ENCODE measurements at regions not wholly inside any gene's neighbourhood (a gene's known extent, or its start where the extent isn't known, plus 50 kb on each side); places are given as distances from the start of the nearest gene placed in this dataset.

DNA sequence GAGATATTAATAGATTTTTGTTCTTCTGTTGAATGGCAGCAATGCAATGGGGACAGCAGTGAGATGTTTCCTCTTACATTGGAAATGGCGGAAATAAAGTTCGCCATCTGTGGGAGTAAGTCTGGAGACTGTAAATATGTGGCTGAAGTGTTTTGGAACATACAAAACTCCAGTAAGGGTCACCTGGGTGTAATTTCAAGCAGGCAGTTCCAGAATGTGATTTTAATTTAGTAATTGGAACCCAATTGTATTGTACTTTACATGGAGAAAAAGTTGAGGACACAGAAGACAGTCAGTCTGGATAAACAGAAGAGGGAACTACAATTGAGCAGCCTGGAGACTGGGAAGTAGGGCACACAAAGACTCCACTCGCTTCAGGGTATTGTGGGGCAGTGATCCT is 108.6 kb downstream of the NTMT2 start:
- TF ChIP-seq EZH2 (IDR thresholded peaks at IDR 0.05) (no peak), EZH2phosphoT487 (IDR thresholded peaks at IDR 0.05) (no peak)
- TF ChIP-seq, protein P1, sequence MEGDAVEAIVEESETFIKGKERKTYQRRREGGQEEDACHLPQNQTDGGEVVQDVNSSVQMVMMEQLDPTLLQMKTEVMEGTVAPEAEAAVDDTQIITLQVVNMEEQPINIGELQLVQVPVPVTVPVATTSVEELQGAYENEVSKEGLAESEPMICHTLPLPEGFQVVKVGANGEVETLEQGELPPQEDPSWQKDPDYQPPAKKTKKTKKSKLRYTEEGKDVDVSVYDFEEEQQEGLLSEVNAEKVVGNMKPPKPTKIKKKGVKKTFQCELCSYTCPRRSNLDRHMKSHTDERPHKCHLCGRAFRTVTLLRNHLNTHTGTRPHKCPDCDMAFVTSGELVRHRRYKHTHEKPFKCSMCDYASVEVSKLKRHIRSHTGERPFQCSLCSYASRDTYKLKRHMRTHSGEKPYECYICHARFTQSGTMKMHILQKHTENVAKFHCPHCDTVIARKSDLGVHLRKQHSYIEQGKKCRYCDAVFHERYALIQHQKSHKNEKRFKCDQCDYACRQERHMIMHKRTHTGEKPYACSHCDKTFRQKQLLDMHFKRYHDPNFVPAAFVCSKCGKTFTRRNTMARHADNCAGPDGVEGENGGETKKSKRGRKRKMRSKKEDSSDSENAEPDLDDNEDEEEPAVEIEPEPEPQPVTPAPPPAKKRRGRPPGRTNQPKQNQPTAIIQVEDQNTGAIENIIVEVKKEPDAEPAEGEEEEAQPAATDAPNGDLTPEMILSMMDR (IDR thresholded peaks at IDR 0.05), result no peak
